ENCODE measurements at regions not wholly inside any gene's neighbourhood (a gene's known extent, or its start where the extent isn't known, plus 50 kb on each side); places are given as distances from the start of the nearest gene placed in this dataset.

DNA sequence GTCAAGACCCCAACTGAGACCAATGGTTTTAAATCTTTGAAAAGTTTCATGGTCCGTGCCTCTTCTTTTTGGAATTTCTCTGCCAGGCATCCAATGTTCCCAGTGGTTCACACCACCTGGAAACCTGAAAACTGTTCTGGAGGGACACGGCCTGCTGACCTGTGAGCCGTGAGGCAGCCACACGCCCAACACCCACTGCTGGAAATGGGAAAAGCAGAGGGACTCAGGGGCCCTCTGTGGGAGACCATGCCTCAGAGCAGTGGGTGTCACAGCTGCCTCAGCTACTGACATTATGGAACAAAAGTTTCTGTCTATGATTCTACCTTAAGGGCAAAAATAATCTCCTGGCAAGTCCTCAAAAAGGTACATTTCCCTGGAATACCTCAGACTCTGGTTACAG lies 70.4 kb upstream of the VIPR2 start (continued):
- TF ChIP-seq, protein P1, sequence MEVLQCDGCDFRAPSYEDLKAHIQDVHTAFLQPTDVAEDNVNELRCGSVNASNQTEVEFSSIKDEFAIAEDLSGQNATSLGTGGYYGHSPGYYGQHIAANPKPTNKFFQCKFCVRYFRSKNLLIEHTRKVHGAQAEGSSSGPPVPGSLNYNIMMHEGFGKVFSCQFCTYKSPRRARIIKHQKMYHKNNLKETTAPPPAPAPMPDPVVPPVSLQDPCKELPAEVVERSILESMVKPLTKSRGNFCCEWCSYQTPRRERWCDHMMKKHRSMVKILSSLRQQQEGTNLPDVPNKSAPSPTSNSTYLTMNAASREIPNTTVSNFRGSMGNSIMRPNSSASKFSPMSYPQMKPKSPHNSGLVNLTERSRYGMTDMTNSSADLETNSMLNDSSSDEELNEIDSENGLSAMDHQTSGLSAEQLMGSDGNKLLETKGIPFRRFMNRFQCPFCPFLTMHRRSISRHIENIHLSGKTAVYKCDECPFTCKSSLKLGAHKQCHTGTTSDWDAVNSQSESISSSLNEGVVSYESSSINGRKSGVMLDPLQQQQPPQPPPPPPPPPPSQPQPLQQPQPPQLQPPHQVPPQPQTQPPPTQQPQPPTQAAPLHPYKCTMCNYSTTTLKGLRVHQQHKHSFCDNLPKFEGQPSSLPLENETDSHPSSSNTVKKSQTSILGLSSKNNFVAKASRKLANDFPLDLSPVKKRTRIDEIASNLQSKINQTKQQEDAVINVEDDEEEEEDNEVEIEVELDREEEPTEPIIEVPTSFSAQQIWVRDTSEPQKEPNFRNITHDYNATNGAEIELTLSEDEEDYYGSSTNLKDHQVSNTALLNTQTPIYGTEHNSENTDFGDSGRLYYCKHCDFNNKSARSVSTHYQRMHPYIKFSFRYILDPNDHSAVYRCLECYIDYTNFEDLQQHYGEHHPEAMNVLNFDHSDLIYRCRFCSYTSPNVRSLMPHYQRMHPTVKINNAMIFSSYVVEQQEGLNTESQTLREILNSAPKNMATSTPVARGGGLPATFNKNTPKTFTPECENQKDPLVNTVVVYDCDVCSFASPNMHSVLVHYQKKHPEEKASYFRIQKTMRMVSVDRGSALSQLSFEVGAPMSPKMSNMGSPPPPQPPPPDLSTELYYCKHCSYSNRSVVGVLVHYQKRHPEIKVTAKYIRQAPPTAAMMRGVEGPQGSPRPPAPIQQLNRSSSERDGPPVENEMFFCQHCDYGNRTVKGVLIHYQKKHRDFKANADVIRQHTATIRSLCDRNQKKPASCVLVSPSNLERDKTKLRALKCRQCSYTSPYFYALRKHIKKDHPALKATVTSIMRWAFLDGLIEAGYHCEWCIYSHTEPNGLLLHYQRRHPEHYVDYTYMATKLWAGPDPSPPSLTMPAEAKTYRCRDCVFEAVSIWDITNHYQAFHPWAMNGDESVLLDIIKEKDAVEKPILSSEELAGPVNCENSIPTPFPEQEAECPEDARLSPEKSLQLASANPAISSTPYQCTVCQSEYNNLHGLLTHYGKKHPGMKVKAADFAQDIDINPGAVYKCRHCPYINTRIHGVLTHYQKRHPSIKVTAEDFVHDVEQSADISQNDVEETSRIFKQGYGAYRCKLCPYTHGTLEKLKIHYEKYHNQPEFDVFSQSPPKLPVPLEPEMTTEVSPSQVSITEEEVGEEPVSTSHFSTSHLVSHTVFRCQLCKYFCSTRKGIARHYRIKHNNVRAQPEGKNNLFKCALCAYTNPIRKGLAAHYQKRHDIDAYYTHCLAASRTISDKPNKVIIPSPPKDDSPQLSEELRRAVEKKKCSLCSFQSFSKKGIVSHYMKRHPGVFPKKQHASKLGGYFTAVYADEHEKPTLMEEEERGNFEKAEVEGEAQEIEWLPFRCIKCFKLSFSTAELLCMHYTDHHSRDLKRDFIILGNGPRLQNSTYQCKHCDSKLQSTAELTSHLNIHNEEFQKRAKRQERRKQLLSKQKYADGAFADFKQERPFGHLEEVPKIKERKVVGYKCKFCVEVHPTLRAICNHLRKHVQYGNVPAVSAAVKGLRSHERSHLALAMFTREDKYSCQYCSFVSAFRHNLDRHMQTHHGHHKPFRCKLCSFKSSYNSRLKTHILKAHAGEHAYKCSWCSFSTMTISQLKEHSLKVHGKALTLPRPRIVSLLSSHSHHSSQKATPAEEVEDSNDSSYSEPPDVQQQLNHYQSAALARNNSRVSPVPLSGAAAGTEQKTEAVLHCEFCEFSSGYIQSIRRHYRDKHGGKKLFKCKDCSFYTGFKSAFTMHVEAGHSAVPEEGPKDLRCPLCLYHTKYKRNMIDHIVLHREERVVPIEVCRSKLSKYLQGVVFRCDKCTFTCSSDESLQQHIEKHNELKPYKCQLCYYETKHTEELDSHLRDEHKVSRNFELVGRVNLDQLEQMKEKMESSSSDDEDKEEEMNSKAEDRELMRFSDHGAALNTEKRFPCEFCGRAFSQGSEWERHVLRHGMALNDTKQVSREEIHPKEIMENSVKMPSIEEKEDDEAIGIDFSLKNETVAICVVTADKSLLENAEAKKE (CRISPR knock-in tag; IDR thresholded peaks at IDR 0.05), result no peak
- no peak for TF ChIP-seq POLR2AphosphoS5 (IDR thresholded peaks at IDR 0.05; ENCODE audit: low read depth)

DNA sequence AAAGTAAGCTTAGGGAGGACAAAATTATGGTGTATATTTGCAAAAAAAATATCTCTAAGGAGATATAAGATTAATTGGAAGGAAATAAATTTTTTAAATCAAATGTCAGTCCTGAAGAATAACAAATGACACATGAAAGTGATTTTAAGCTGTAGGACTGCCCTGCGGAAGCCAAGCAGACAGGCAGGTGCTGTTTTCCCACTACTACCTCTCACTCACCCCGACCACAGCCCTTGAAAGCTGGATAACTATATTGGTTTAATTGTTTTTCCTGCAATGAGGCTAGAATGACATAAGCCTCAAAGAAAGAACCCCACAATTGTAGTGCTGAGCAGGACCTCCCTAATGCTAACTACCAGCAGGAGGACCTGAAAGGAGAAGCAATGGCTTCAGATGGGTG lies 68.6 kb upstream of the VIPR2 start:
- no peaks in the 10 kb centered on the region for H3K79me2 ChIP-seq (replicated peaks; ENCODE audit: insufficient read depth)
- DNase-seq (ENCODE audit: low spot score) (no peak), ATAC-seq (no peak)
- Mint-ChIP-seq H3K4me3 (no peak overlapping the region), H3K27me3 (ENCODE audit: insufficient read depth, low read depth, poor library complexity) (peaks cover 4% of the 10 kb centered on the region), H3K9me3 (peaks cover 83% of the 10 kb centered on the region), H3K36me3 (ENCODE audit: low read depth) (peaks cover 18% of the 10 kb centered on the region; the same call in 2 of the 3 replicates), H3K4me1 (no peaks in the 10 kb centered on the region), H3K27ac (no peak overlapping the region)
- 0 out of 2 replicates have a peak, but pooled peaks cover 1% of the 10 kb centered on the region for H3K36me3 ChIP-seq (ENCODE audit: insufficient read depth)
- H2AFZ ChIP-seq, result no peak overlapping the region
- no peak overlapping the region for H3K27ac ChIP-seq (ENCODE audit: low read depth)
- H3F3A ChIP-seq (replicated peaks; ENCODE audit: low read depth), result no peaks in the 10 kb centered on the region
- no peaks in the 10 kb centered on the region for H3K4me1 ChIP-seq (ENCODE audit: insufficient read depth)
- H3K9me2 ChIP-seq (ENCODE audit: insufficient read depth), result no peaks in the 10 kb centered on the region
- no peaks in the 10 kb centered on the region for H4K20me1 ChIP-seq (replicated peaks; ENCODE audit: insufficient read depth)
- no peaks in the 10 kb centered on the region for H3K27me3 ChIP-seq (ENCODE audit: insufficient read depth)
- no peak overlapping the region for H3K4me3 ChIP-seq
- H3K4me2 ChIP-seq, result no peak overlapping the region
- TF ChIP-seq ZNF114 (CRISPR knock-in tag; IDR thresholded peaks at IDR 0.05) (no peak), EZH2phosphoT487 (IDR thresholded peaks at IDR 0.05; ENCODE audit: unreplicated experiment) (no peak), POLR2AphosphoS5 (IDR thresholded peaks at IDR 0.05; ENCODE audit: low read depth) (no peak), EZH2 (IDR thresholded peaks at IDR 0.05; ENCODE audit: low read depth, unreplicated experiment) (no peak)
- TF ChIP-seq, protein P2, sequence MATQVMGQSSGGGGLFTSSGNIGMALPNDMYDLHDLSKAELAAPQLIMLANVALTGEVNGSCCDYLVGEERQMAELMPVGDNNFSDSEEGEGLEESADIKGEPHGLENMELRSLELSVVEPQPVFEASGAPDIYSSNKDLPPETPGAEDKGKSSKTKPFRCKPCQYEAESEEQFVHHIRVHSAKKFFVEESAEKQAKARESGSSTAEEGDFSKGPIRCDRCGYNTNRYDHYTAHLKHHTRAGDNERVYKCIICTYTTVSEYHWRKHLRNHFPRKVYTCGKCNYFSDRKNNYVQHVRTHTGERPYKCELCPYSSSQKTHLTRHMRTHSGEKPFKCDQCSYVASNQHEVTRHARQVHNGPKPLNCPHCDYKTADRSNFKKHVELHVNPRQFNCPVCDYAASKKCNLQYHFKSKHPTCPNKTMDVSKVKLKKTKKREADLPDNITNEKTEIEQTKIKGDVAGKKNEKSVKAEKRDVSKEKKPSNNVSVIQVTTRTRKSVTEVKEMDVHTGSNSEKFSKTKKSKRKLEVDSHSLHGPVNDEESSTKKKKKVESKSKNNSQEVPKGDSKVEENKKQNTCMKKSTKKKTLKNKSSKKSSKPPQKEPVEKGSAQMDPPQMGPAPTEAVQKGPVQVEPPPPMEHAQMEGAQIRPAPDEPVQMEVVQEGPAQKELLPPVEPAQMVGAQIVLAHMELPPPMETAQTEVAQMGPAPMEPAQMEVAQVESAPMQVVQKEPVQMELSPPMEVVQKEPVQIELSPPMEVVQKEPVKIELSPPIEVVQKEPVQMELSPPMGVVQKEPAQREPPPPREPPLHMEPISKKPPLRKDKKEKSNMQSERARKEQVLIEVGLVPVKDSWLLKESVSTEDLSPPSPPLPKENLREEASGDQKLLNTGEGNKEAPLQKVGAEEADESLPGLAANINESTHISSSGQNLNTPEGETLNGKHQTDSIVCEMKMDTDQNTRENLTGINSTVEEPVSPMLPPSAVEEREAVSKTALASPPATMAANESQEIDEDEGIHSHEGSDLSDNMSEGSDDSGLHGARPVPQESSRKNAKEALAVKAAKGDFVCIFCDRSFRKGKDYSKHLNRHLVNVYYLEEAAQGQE (IDR thresholded peaks at IDR 0.05; ENCODE audit: unreplicated experiment), result no peak
- TF ChIP-seq, protein P1 (CRISPR knock-in tag; IDR thresholded peaks at IDR 0.05), result no peak

All from GM23338 (cell line).